Prostate gland (tissue), 2 donors: ENCODE measurements at regions not wholly inside any gene's neighbourhood (a gene's known extent, or its start where the extent isn't known, plus 50 kb on each side); places are given as distances from the start of the nearest gene placed in this dataset.
"Not testable (repeated sequence)": the region's sequence is repeated elsewhere in the genome, so short reads cannot be mapped to it uniquely, and the experiment has no call there.

Experiments used
- POLR2AphosphoS5 ChIP-seq: sonication (generic); formaldehyde crosslinking; IDR thresholded peaks from one replicate; pipeline ENCODE4 v1.6.1; 2017; ENCODE audit warnings: antibody characterized with exemption
- TF ChIP-seq, protein P1 (sequence below), 4 experiments: fragments of 200-600 bp in 2 of 4; fragments of 450-650 bp in 2 of 4; sonication (generic) in 2 of 4; IDR thresholded peaks; 1 replicate in 3 of 4; 2 replicates in 1 of 4; pipeline ENCODE4 v1.5.1; 2016 to 2019; ENCODE audit warnings: antibody characterized with exemption in 4 of 4, mild to moderate bottlenecking in 2 of 4, moderate library complexity in 2 of 4

DNA sequence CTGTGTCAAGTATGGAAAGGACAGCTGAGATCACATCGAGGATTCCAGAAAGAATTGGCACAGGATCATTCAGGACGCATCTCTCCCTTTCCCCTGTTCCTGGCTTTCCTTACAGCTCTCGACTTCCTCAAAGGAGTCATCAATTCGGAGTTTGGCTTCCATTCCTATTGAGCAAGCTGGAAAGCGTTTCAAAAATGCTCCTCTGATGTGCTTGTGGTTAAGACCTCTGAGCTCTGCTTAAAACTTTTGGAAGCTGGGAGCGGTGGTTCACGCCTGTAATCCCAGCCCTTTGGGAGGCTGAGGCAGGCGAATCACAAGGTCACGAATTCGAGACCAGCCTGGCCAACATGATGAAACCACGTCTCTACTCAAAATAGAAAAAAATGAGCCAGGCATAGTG lies 136.9 kb upstream of the OSBPL11 start:
- TF ChIP-seq, protein P1, sequence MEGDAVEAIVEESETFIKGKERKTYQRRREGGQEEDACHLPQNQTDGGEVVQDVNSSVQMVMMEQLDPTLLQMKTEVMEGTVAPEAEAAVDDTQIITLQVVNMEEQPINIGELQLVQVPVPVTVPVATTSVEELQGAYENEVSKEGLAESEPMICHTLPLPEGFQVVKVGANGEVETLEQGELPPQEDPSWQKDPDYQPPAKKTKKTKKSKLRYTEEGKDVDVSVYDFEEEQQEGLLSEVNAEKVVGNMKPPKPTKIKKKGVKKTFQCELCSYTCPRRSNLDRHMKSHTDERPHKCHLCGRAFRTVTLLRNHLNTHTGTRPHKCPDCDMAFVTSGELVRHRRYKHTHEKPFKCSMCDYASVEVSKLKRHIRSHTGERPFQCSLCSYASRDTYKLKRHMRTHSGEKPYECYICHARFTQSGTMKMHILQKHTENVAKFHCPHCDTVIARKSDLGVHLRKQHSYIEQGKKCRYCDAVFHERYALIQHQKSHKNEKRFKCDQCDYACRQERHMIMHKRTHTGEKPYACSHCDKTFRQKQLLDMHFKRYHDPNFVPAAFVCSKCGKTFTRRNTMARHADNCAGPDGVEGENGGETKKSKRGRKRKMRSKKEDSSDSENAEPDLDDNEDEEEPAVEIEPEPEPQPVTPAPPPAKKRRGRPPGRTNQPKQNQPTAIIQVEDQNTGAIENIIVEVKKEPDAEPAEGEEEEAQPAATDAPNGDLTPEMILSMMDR (IDR thresholded peaks at IDR 0.05): not testable (repeated sequence)
- not testable (repeated sequence) for TF ChIP-seq POLR2AphosphoS5
